Endodermal cell (in vitro differentiated cells): ENCODE measurements at regions not wholly inside any gene's neighbourhood (a gene's known extent, or its start where the extent isn't known, plus 50 kb on each side); places are given as distances from the start of the nearest gene placed in this dataset.

ENCODE experiments used
- DNase-seq: peaks from one replicate; pipeline ENCODE4 v3.0.0-alpha.2; 2017
- H3K27ac ChIP-seq: 2 replicates; pipeline ENCODE4 v1.5.1; 2013; ENCODE audit warnings: mild to moderate bottlenecking, low read depth, low read length, moderate library complexity
- H3K27me3 ChIP-seq: 2 replicates; pipeline ENCODE4 v1.6.1; 2013; ENCODE audit warnings: mild to moderate bottlenecking, low read length, moderate library complexity; ENCODE audit not compliant: insufficient read depth, control insufficient read depth, poor library complexity, severe bottlenecking
- H3K36me3 ChIP-seq: 2 replicates; pipeline ENCODE4 v1.7.0; 2013; ENCODE audit warnings: mild to moderate bottlenecking, low read length, moderate library complexity; ENCODE audit not compliant: control insufficient read depth, insufficient read depth
- H3K4me1 ChIP-seq: one replicate; pipeline ENCODE4 v1.7.0; 2013; ENCODE audit warnings: low read length; ENCODE audit not compliant: control insufficient read depth, insufficient read depth
- H3K4me3 ChIP-seq: 2 replicates; pipeline ENCODE4 v1.5.1; 2013; ENCODE audit warnings: mild to moderate bottlenecking, low read length, moderate library complexity
- H3K9ac ChIP-seq: 2 replicates; pipeline ENCODE4 v1.6.1; 2013; ENCODE audit warnings: mild to moderate bottlenecking, low read length, moderate library complexity; ENCODE audit not compliant: poor library complexity, severe bottlenecking; ENCODE audit errors: extremely low read depth
- H3K9me3 ChIP-seq: 2 replicates; pipeline ENCODE4 v1.6.1; 2013; ENCODE audit warnings: mild to moderate bottlenecking, low read length, moderate library complexity; ENCODE audit not compliant: control insufficient read depth
- H3K27ac Mint-ChIP-seq: 2 replicates; pipeline ENCODE4 v1.8.0; 2020; ENCODE audit warnings: mixed read lengths
- H3K27me3 Mint-ChIP-seq: 2 replicates; pipeline ENCODE4 v1.8.0; 2021; ENCODE audit warnings: mild to moderate bottlenecking, mixed read lengths; ENCODE audit not compliant: insufficient read depth
- H3K36me3 Mint-ChIP-seq: 2 replicates; pipeline ENCODE4 v1.8.0; 2020; ENCODE audit warnings: low read depth, mixed read lengths
- H3K4me1 Mint-ChIP-seq: 2 replicates; pipeline ENCODE4 v1.8.0; 2020; ENCODE audit warnings: mixed read lengths
- H3K4me3 Mint-ChIP-seq: 2 replicates; pipeline ENCODE4 v1.8.0; 2020; ENCODE audit warnings: mild to moderate bottlenecking, moderate library complexity, mixed read lengths
- H3K9me3 Mint-ChIP-seq: 2 replicates; pipeline ENCODE4 v1.8.0; 2020; ENCODE audit warnings: mild to moderate bottlenecking, mixed read lengths
- WGBS, 2 experiments: methylation state at CpG; one replicate each; pipeline versions ENCODE4 v1.1.5 to v1.1.7; 2013; ENCODE audit warnings: missing lambda C conversion rate in 2 of 2, mixed read lengths in 1 of 2; ENCODE audit not compliant: insufficient coverage in 1 of 2, insufficient read length in 1 of 2; 5-methylcytosine and 5-hydroxymethylcytosine counted together
- TF ChIP-seq, protein P1 (sequence below): fragments of 200-600 bp; sonication (generic); conservative IDR thresholded peaks from 2 replicates; pipeline ENCODE4 v1.5.0; 2021; ENCODE audit warnings: antibody characterized with exemption, mild to moderate bottlenecking

GRCh38 chr5:141771031-141771430, 89.0 kb upstream of the ARAP3 start:
- WGBS, 2 experiments, result 67 to 68% methylated on average over 4 of the region's 4 CpGs
- Mint-ChIP-seq H3K36me3 (no peaks in the 10 kb centered on the region), H3K27ac (no peak overlapping the region), H3K27me3 (peaks cover 8% of the 10 kb centered on the region), H3K4me3 (no peak overlapping the region), H3K9me3 (no peaks in the 10 kb centered on the region), H3K4me1 (peaks cover 18% of the 10 kb centered on the region)
- TF ChIP-seq, protein P1, sequence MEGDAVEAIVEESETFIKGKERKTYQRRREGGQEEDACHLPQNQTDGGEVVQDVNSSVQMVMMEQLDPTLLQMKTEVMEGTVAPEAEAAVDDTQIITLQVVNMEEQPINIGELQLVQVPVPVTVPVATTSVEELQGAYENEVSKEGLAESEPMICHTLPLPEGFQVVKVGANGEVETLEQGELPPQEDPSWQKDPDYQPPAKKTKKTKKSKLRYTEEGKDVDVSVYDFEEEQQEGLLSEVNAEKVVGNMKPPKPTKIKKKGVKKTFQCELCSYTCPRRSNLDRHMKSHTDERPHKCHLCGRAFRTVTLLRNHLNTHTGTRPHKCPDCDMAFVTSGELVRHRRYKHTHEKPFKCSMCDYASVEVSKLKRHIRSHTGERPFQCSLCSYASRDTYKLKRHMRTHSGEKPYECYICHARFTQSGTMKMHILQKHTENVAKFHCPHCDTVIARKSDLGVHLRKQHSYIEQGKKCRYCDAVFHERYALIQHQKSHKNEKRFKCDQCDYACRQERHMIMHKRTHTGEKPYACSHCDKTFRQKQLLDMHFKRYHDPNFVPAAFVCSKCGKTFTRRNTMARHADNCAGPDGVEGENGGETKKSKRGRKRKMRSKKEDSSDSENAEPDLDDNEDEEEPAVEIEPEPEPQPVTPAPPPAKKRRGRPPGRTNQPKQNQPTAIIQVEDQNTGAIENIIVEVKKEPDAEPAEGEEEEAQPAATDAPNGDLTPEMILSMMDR, result no peak
- no peak overlapping the region for H3K27ac ChIP-seq
- no peak overlapping the region for H3K4me3 ChIP-seq
- no peaks in the 10 kb centered on the region for H3K4me1 ChIP-seq
- H3K9me3 ChIP-seq, result no peaks in the 10 kb centered on the region
- no peak for DNase-seq
- no peaks in the 10 kb centered on the region for H3K27me3 ChIP-seq
- no peak overlapping the region for H3K9ac ChIP-seq
- H3K36me3 ChIP-seq, result no peaks in the 10 kb centered on the region

DNA sequence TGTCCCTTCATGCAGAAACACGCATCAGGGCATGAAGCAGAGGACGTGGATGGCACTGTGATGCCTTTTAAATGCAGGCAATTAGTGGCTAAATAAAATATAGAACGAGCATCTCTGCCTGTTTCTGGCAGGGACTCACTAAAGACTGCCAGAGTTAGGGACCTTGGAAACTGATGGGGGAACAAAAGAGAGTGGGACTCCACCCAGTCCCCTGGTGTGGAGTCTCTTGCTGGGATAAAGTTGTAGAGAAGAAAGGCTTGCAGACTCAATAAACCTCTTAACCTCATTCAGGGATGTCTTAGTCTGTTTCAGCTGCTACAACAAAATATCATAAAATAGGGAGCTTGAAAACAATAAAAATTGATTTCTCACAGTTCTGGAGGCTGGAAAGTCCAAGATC, 87.6 kb upstream of the ARAP3 start:
- Histone ChIP-seq H3K27me3 (no peaks in the 10 kb centered on the region), H3K27ac (no peak overlapping the region)
- peaks cover 9% of the 10 kb centered on the region for H3K27me3 Mint-ChIP-seq

DNA sequence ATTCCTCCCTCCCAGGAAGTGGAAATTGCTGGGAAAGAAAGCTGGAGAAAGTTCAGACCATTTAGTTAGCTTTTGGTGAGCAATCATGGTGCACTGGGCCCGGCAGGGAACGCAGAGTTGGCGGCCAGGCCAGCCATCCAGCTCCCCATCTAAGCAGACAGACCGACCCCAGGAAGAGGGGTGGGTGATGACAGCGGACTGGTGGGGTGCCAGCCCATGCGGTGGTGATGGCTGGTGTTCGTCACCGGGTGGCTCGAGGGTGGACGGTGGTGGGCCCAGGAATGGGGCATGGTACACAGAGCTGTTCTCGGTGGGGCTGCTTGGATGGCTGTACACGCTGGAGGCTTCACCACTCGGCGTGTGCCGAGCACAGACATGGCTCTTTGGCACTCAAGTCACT, 85.6 kb upstream of the ARAP3 start:
- H3K27ac Mint-ChIP-seq, result no peak overlapping the region
- H3K27me3 Mint-ChIP-seq, result peaks cover 7% of the 10 kb centered on the region
- H3K4me3 Mint-ChIP-seq, result no peak overlapping the region
- H3K27me3 ChIP-seq, result no peaks in the 10 kb centered on the region
- no peaks in the 10 kb centered on the region for H3K9me3 ChIP-seq
- no peaks in the 10 kb centered on the region for H3K9me3 Mint-ChIP-seq
- H3K9ac ChIP-seq, result no peak overlapping the region
- peaks cover 8% of the 10 kb centered on the region for H3K4me1 Mint-ChIP-seq
- no peak for DNase-seq
- no peak overlapping the region for H3K4me3 ChIP-seq
- 94 to 97% methylated on average over 13 to 15 of the region's 15 CpGs for WGBS, 2 experiments
- no peaks in the 10 kb centered on the region for H3K4me1 ChIP-seq
- no peaks in the 10 kb centered on the region for H3K36me3 Mint-ChIP-seq
- no peak overlapping the region for H3K27ac ChIP-seq
- no peaks in the 10 kb centered on the region for H3K36me3 ChIP-seq
- TF ChIP-seq, protein P1, result no peak

More for the DNA sequence above, 87.6 kb upstream of the ARAP3 start:
- peaks cover 18% of the 10 kb centered on the region for H3K4me1 Mint-ChIP-seq
- 43 to 87% methylated on average over 1 to 3 of the region's 3 CpGs for WGBS, 2 experiments
- no peaks in the 10 kb centered on the region for H3K36me3 Mint-ChIP-seq
- TF ChIP-seq, protein P1, result no peak
- no peaks in the 10 kb centered on the region for H3K9me3 Mint-ChIP-seq
- Histone ChIP-seq H3K9ac (no peak overlapping the region), H3K36me3 (no peaks in the 10 kb centered on the region), H3K9me3 (no peaks in the 10 kb centered on the region), H3K4me1 (no peaks in the 10 kb centered on the region), H3K4me3 (no peak overlapping the region)
- no peak overlapping the region for H3K4me3 Mint-ChIP-seq
- DNase-seq, result no peak
- no peak overlapping the region for H3K27ac Mint-ChIP-seq
